SK-N-SH (cell line): ENCODE measurements at regions not wholly inside any gene's neighbourhood (a gene's known extent, or its start where the extent isn't known, plus 50 kb on each side); places are given as distances from the start of the nearest gene placed in this dataset.

ENCODE experiments used
- CTCF ChIA-PET: fragments of 300-600, 350-600 bp; formaldehyde crosslinking; extraction: SDS; loops from one replicate; lab custom pipeline; 2021; lab: Yijun Ruan, JAX
- POLR2A ChIA-PET: fragments of 350-600 bp; sonication (Branson Sonifier 250); formaldehyde crosslinking; extraction: SDS; loops from one replicate; lab custom pipeline; 2020; ENCODE audit warnings: antibody characterized with exemption, inconsistent platforms; lab: Yijun Ruan, JAX
- DNase-seq: peaks from one replicate; pipeline ENCODE4 v3.0.0; 2012
- H2AFZ ChIP-seq: fragments of 200-600 bp; sonication (generic); 2 replicates; pipeline ENCODE4 v1.8.1; 2016; ENCODE audit warnings: antibody characterized with exemption, mild to moderate bottlenecking, low read depth
- H3F3A ChIP-seq: fragments of 200-600 bp; sonication (generic); replicated peaks from 2 replicates; pipeline ENCODE3; 2016; ENCODE audit warnings: antibody characterized with exemption, mild to moderate bottlenecking; ENCODE audit not compliant: insufficient read depth
- H3K27ac ChIP-seq, 2 experiments: fragments of 200-500 bp in 1 of 2; fragments of 200-600 bp in 1 of 2; sonication (Bioruptor generic) in 1 of 2; sonication (generic), shearing (Covaris generic) in 1 of 2; 2 replicates each; pipeline versions ENCODE4 v1.5.1 to v1.6.1; 2014 to 2016; ENCODE audit warnings: low read depth in 2 of 2, inconsistent platforms in 1 of 2, low read length in 1 of 2, mild to moderate bottlenecking in 1 of 2, mixed read lengths in 1 of 2
- H3K27me3 ChIP-seq: fragments of 200-600 bp; sonication (generic), shearing (Covaris generic); 2 replicates; pipeline ENCODE4 v1.6.1; 2016; ENCODE audit warnings: mixed run types; ENCODE audit not compliant: insufficient read depth
- H3K36me3 ChIP-seq, 2 experiments: fragments of 200-500 bp in 1 of 2; fragments of 200-600 bp in 1 of 2; sonication (Bioruptor generic) in 1 of 2; sonication (generic) in 1 of 2; replicated peaks in 1 of 2; 2 replicates each; pipeline versions ENCODE3 to v1.5.1; 2014 to 2016; ENCODE audit warnings: low read length in 1 of 2, mild to moderate bottlenecking in 1 of 2; ENCODE audit not compliant: insufficient read depth in 2 of 2, control insufficient read depth in 1 of 2
- H3K4me1 ChIP-seq, 2 experiments: fragments of 200-500 bp in 1 of 2; fragments of 200-600 bp in 1 of 2; sonication (Bioruptor generic) in 1 of 2; sonication (generic), shearing (Covaris generic) in 1 of 2; 2 replicates each; pipeline versions ENCODE4 v1.5.1 to v1.6.1; 2014 to 2016; ENCODE audit warnings: low read depth in 1 of 2, low read length in 1 of 2, mixed run types in 1 of 2; ENCODE audit not compliant: insufficient read depth in 2 of 2, control insufficient read depth in 1 of 2
- H3K4me2 ChIP-seq: fragments of 200-600 bp; sonication (generic), shearing (Covaris generic); 2 replicates; pipeline ENCODE4 v1.6.1; 2017; ENCODE audit warnings: mixed run types
- H3K4me3 ChIP-seq, 2 experiments: fragments of 200-500 bp in 1 of 2; fragments of 200-600 bp in 1 of 2; sonication (Bioruptor generic) in 1 of 2; sonication (generic), shearing (Covaris generic) in 1 of 2; 2 replicates each; pipeline versions ENCODE4 v1.5.1 to v1.8.1; 2014 to 2016; ENCODE audit warnings: low read depth in 2 of 2, inconsistent platforms in 1 of 2, low read length in 1 of 2, mild to moderate bottlenecking in 1 of 2, mixed read lengths in 1 of 2, moderate library complexity in 1 of 2
- H3K79me2 ChIP-seq: fragments of 200-600 bp; sonication (generic); 2 replicates; pipeline ENCODE4 v1.8.1; 2017; ENCODE audit warnings: mild to moderate bottlenecking; ENCODE audit not compliant: insufficient read depth
- H3K9ac ChIP-seq: fragments of 200-600 bp; sonication (generic); 2 replicates; pipeline ENCODE4 v1.6.1; 2017; ENCODE audit warnings: mixed run types
- H3K9me2 ChIP-seq: fragments of 200-600 bp; sonication (generic); 2 replicates; pipeline ENCODE4 v1.6.1; 2017; ENCODE audit warnings: mixed run types
- H3K9me3 ChIP-seq: fragments of 200-600 bp; sonication (generic); 2 replicates; pipeline ENCODE4 v1.6.1; 2017; ENCODE audit warnings: mixed run types, mild to moderate bottlenecking, moderate library complexity
- H4K20me1 ChIP-seq: fragments of 200-600 bp; sonication (generic); 2 replicates; pipeline ENCODE4 v1.6.1; 2017; ENCODE audit warnings: mild to moderate bottlenecking, mixed run types; ENCODE audit not compliant: insufficient read depth
- CHD2 ChIP-seq: fragments of 150-350 bp; IDR thresholded peaks from 2 replicates; pipeline ENCODE4 v1.6.1; 2018; ENCODE audit warnings: low read length; ENCODE audit not compliant: partially characterized antibody
- CTCF ChIP-seq: fragments of 200-600 bp; sonication (generic); IDR thresholded peaks from 2 replicates; pipeline ENCODE4 v1.6.1; 2017; ENCODE audit warnings: antibody characterized with exemption, mild to moderate bottlenecking, moderate library complexity
- ELF1 ChIP-seq: IDR thresholded peaks from 2 replicates; pipeline ENCODE4 v1.4.0; 2012
- EZH2phosphoT487 ChIP-seq: fragments of 200-600 bp; sonication (generic); IDR thresholded peaks from 2 replicates; pipeline ENCODE4 v1.6.1; 2017; ENCODE audit warnings: low read depth, mixed run types, mild to moderate bottlenecking, antibody characterized with exemption, moderate library complexity, borderline replicate concordance
- GATA2 ChIP-seq: sonication (generic); formaldehyde crosslinking; IDR thresholded peaks from 2 replicates; pipeline ENCODE4 v1.5.0; 2020; ENCODE audit warnings: mild to moderate bottlenecking, missing genetic modification reagents
- MEF2A ChIP-seq: IDR thresholded peaks from 2 replicates; pipeline ENCODE4 v1.4.0; 2012; ENCODE audit warnings: low read depth, borderline replicate concordance
- NFIC ChIP-seq: IDR thresholded peaks from 2 replicates; pipeline ENCODE4 v1.4.0; 2012; ENCODE audit warnings: borderline replicate concordance
- PBX3 ChIP-seq: IDR thresholded peaks from 2 replicates; pipeline ENCODE4; 2012
- POLR2AphosphoS5 ChIP-seq: IDR thresholded peaks from 2 replicates; pipeline ENCODE4 v1.6.1; 2012; ENCODE audit warnings: low read depth, low read length
- RCOR1 ChIP-seq: fragments of 150-350 bp; IDR thresholded peaks from 2 replicates; pipeline ENCODE4 v1.6.1; 2017; ENCODE audit warnings: antibody characterized with exemption, low read length
- SIN3A ChIP-seq: IDR thresholded peaks from 2 replicates; pipeline ENCODE4 v1.6.1; 2012; ENCODE audit warnings: low read depth, mild to moderate bottlenecking, low read length, moderate library complexity, borderline replicate concordance
- USF2 ChIP-seq: fragments of 150-350 bp; IDR thresholded peaks from 2 replicates; pipeline ENCODE4 v1.6.1; 2017; ENCODE audit warnings: antibody characterized with exemption, low read length, low read depth, borderline replicate concordance
- YY1 ChIP-seq: IDR thresholded peaks from 2 replicates; pipeline ENCODE4 v1.4.0; 2012; ENCODE audit warnings: low read depth, mild to moderate bottlenecking
- WGBS: methylation state at CpG from one replicate; pipeline ENCODE4 v1.1.6; 2017; ENCODE audit warnings: low lambda C conversion rate; 5-methylcytosine and 5-hydroxymethylcytosine counted together

GRCh38 chr6:4563877-4564276 is 212.3 kb upstream of the CDYL start (continued):
- TF ChIP-seq USF2: no peak
- no peak for TF ChIP-seq CTCF
- TF ChIP-seq NFIC: no peak
- TF ChIP-seq RCOR1: no peak
- no peak for TF ChIP-seq YY1
- TF ChIP-seq MEF2A: no peak
- TF ChIP-seq EZH2phosphoT487: no peak
- no peak for TF ChIP-seq CHD2

GRCh38 chr6:4563156-4563555 is 213.0 kb upstream of the CDYL start:
- peaks cover 7% of the 10 kb centered on the region; the same call in 1 of the 2 replicates for H3K27me3 ChIP-seq
- POLR2A ChIA-PET: no interaction called here
- no peak for DNase-seq
- no peaks in the 10 kb centered on the region for H3K79me2 ChIP-seq
- H3K9me2 ChIP-seq: no peaks in the 10 kb centered on the region
- no peaks in the 10 kb centered on the region for H3K4me1 ChIP-seq
- 32% methylated on average over 5 of the region's 5 CpGs for WGBS
- H2AFZ ChIP-seq: no peak overlapping the region
- no peaks in the 10 kb centered on the region for H3K9me3 ChIP-seq
- no peaks in the 10 kb centered on the region for H4K20me1 ChIP-seq
- H3F3A ChIP-seq: no peaks in the 10 kb centered on the region
- no peak overlapping the region for H3K27ac ChIP-seq
- CTCF ChIA-PET: no interaction called here
- H3K9ac ChIP-seq: no peak overlapping the region
- no peaks in the 10 kb centered on the region for H3K36me3 ChIP-seq
- no peak overlapping the region for H3K4me3 ChIP-seq
- no peak for TF ChIP-seq POLR2AphosphoS5
- TF ChIP-seq SIN3A: no peak
- no peak for TF ChIP-seq USF2
- no peak for TF ChIP-seq GATA2 (CRISPR knock-in tag)
- no peak for TF ChIP-seq ELF1
- no peak for TF ChIP-seq PBX3
- no peak overlapping the region for H3K4me2 ChIP-seq
